Endothelial cell of umbilical vein (primary cell): ENCODE measurements at regions not wholly inside any gene's neighbourhood (a gene's known extent, or its start where the extent isn't known, plus 50 kb on each side); places are given as distances from the start of the nearest gene placed in this dataset.

Experiments used
- BruUV-seq: library from RNA; stranded (reverse); fragments of 400-500 nt; replicated peaks from 2 replicates; lab custom pipeline; 2021; lab: Mats Ljungman, UMichigan
- CTCF ChIA-PET: fragments of 300-600, 350-600 bp; sonication (Branson Sonifier 250); formaldehyde crosslinking; loops from one replicate; lab custom pipeline; 2021; ENCODE audit warnings: antibody characterized with exemption, inconsistent platforms; lab: Charles Lee
- POLR2A ChIA-PET: fragments of 300-600, 350-600 bp; sonication (Branson Sonifier 250); formaldehyde crosslinking; loops from one replicate; lab custom pipeline; 2021; ENCODE audit warnings: antibody characterized with exemption, inconsistent platforms; lab: Charles Lee
- DNase-seq: peaks from one replicate; pipeline ENCODE4 v3.0.0-alpha.2; 2011; ENCODE audit warnings: low read depth, low spot score
- FAIRE-seq: peaks from 2 replicates; lab custom pipeline; 2011; peaks lifted over from hg19 to GRCh38; lab: Jason Lieb, UNC
- H2AFZ ChIP-seq: 2 replicates; pipeline ENCODE4 v1.6.0; 2012; ENCODE audit warnings: low read depth, low read length, control low read depth, inconsistent platforms
- H3K27ac ChIP-seq: 2 replicates; pipeline ENCODE4 v1.5.1; 2011; ENCODE audit warnings: low read depth, mild to moderate bottlenecking, control low read depth, low read length, moderate library complexity; ENCODE audit not compliant: insufficient read depth
- H3K27me3 ChIP-seq, 2 experiments: 2 replicates each; pipeline versions ENCODE4 v1.6.0 to v1.6.1; 2011; ENCODE audit warnings: low read length in 2 of 2, mixed read lengths in 1 of 2; ENCODE audit not compliant: control insufficient read depth in 2 of 2, insufficient read depth in 2 of 2
- H3K36me3 ChIP-seq, 2 experiments: 2 replicates in 1 of 2; 3 replicates in 1 of 2; pipeline ENCODE4 v1.5.1; 2011; ENCODE audit warnings: low read length in 2 of 2, mild to moderate bottlenecking in 1 of 2, moderate library complexity in 1 of 2; ENCODE audit not compliant: control insufficient read depth in 2 of 2, insufficient read depth in 2 of 2; ENCODE audit errors: extremely low read depth in 1 of 2
- H3K4me1 ChIP-seq: 3 replicates; pipeline ENCODE4 v1.5.1; 2011; ENCODE audit warnings: mild to moderate bottlenecking, low read length; ENCODE audit not compliant: control insufficient read depth, insufficient read depth; ENCODE audit errors: extremely low read depth
- H3K4me2 ChIP-seq: 2 replicates; pipeline ENCODE4 v1.6.1; 2011; ENCODE audit warnings: low read length, control low read depth, mixed read lengths; ENCODE audit not compliant: insufficient read depth
- H3K4me3 ChIP-seq, 3 experiments: fragments of 200-600 bp in 1 of 3; sonication (generic), shearing (Covaris generic) in 1 of 3; replicated peaks in 1 of 3; 2 replicates each; pipeline ENCODE4 v1.5.1; 2011 to 2016; ENCODE audit warnings: control low read depth in 3 of 3, low read length in 3 of 3, mild to moderate bottlenecking in 2 of 3, inconsistent platforms in 1 of 3, low read depth in 1 of 3, moderate library complexity in 1 of 3; ENCODE audit not compliant: insufficient read depth in 1 of 3
- H3K79me2 ChIP-seq: 2 replicates; pipeline ENCODE4 v1.6.0; 2012; ENCODE audit warnings: low read length, inconsistent platforms; ENCODE audit not compliant: control insufficient read depth, insufficient read depth
- H3K9ac ChIP-seq: replicated peaks from 2 replicates; pipeline ENCODE3; 2011; ENCODE audit warnings: low read length, control low read depth; ENCODE audit not compliant: insufficient read depth; ENCODE audit errors: extremely low read depth
- H3K9me1 ChIP-seq: replicated peaks from 3 replicates; pipeline ENCODE4 v1.6.0; 2011; ENCODE audit warnings: mild to moderate bottlenecking, low read length; ENCODE audit not compliant: control insufficient read depth, insufficient read depth; ENCODE audit errors: extremely low read depth
- H3K9me3 ChIP-seq: replicated peaks from 2 replicates; pipeline ENCODE4 v1.5.1; 2012; ENCODE audit warnings: low read length, inconsistent platforms; ENCODE audit not compliant: control insufficient read depth, insufficient read depth
- H4K20me1 ChIP-seq: replicated peaks from 2 replicates; pipeline ENCODE3; 2011; ENCODE audit warnings: mild to moderate bottlenecking, low read length; ENCODE audit not compliant: control insufficient read depth, insufficient read depth; ENCODE audit errors: extremely low read depth
- CTCF ChIP-seq, 2 donors: IDR thresholded peaks; 1 replicate in 1 of 2; 2 replicates in 1 of 2; pipeline ENCODE4 v1.5.1; 2011; ENCODE audit warnings: low read length in 2 of 2, mild to moderate bottlenecking in 2 of 2, moderate library complexity in 2 of 2, control low read depth in 1 of 2, inconsistent platforms in 1 of 2, low read depth in 1 of 2; ENCODE audit not compliant: insufficient read depth in 1 of 2; ENCODE audit errors: extremely low read depth in 1 of 2
- EZH2 ChIP-seq: IDR thresholded peaks from 2 replicates; pipeline ENCODE4 v1.6.1; 2012; ENCODE audit warnings: borderline replicate concordance, low read depth, mild to moderate bottlenecking, moderate library complexity, low read length, inconsistent platforms; ENCODE audit not compliant: severe bottlenecking
- FOS ChIP-seq: IDR thresholded peaks from 2 replicates; pipeline ENCODE4 v1.6.1; 2011; ENCODE audit warnings: mild to moderate bottlenecking, low read length, moderate library complexity, borderline replicate concordance; ENCODE audit not compliant: insufficient read depth
- GATA2 ChIP-seq: IDR thresholded peaks from 2 replicates; pipeline ENCODE4 v1.7.0; 2011; ENCODE audit warnings: low read depth, mild to moderate bottlenecking, moderate library complexity, mixed read lengths, low read length; ENCODE audit not compliant: insufficient read length, insufficient read depth
- JUN ChIP-seq: IDR thresholded peaks from 2 replicates; pipeline ENCODE4 v1.6.1; 2011; ENCODE audit warnings: borderline replicate concordance, low read depth; ENCODE audit not compliant: insufficient read length, insufficient read depth
- MYC ChIP-seq: IDR thresholded peaks from one replicate; pipeline ENCODE4 v1.6.1; 2011; ENCODE audit warnings: mild to moderate bottlenecking, low read depth, low read length
- POLR2A ChIP-seq: IDR thresholded peaks from 2 replicates; pipeline ENCODE4 v1.6.1; 2012; ENCODE audit warnings: low read depth, mild to moderate bottlenecking, control low read depth, low read length
- POLR2AphosphoS5 ChIP-seq: IDR thresholded peaks from 2 replicates; pipeline ENCODE4 v1.6.1; 2012; ENCODE audit warnings: low read depth, mild to moderate bottlenecking, control low read depth, low read length, moderate library complexity; ENCODE audit not compliant: insufficient read depth
- dilution Hi-C: fragments of 300-500 bp; cut with MboI; formaldehyde crosslinking; loops from one replicate; pipeline ENCODE4 v1.15.0; 2019; ENCODE audit warnings: low sequenced_read_pairs; ENCODE audit not compliant: extremely low pct_ligation_motif_present
- intact Hi-C: fragments of 100-400 bp; cut with micrococcal nuclease; formaldehyde crosslinking; loops from one replicate; pipeline ENCODE4 v1.10.0; 2022
- TF ChIP-seq, protein P1 (sequence below): IDR thresholded peaks from 2 replicates; pipeline ENCODE4 v1.6.1; 2011; ENCODE audit not compliant: insufficient read depth, insufficient read length

GRCh38 chr4:14807856-14808255 lies 194.4 kb upstream of the CPEB2 start:
- Histone ChIP-seq H3K27me3 (no peaks in the 10 kb centered on the region), H3K9me1 (no peaks in the 10 kb centered on the region), H3K9me3 (no peaks in the 10 kb centered on the region), H4K20me1 (no peaks in the 10 kb centered on the region), H3K79me2 (no peaks in the 10 kb centered on the region), H3K4me3 (no peak overlapping the region), H3K4me2 (no peak overlapping the region), H3K4me1 (no peaks in the 10 kb centered on the region), H3K27ac (no peak overlapping the region), H2AFZ (no peak overlapping the region), H3K9ac (no peak overlapping the region), H3K36me3 (no peaks in the 10 kb centered on the region)
- no peak for TF ChIP-seq MYC
- TF ChIP-seq CTCF (IDR thresholded peaks at IDR 0.05; ENCODE audit: extremely low read depth in 1 of 2, insufficient read depth in 1 of 2, low read depth in 1 of 2, low read length in 2 of 2), result no peak
- no peak for TF ChIP-seq GATA2
- TF ChIP-seq FOS, result no peak
- TF ChIP-seq POLR2A, result no peak
- TF ChIP-seq, protein P1, sequence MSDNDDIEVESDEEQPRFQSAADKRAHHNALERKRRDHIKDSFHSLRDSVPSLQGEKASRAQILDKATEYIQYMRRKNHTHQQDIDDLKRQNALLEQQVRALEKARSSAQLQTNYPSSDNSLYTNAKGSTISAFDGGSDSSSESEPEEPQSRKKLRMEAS, result no peak
- no peak for TF ChIP-seq POLR2AphosphoS5
- no peak for TF ChIP-seq EZH2
- no peak for TF ChIP-seq JUN
- CTCF ChIA-PET, result no interaction called here
- POLR2A ChIA-PET, result no interaction called here
- intact Hi-C loops, result no loop called here
- dilution Hi-C loops, result no loop called here
- BruUV-seq, result no TSS peak
- FAIRE-seq (no peak), DNase-seq (no peak)
